Mammary epithelial cell (primary cell): ENCODE measurements at regions not wholly inside any gene's neighbourhood (a gene's known extent, or its start where the extent isn't known, plus 50 kb on each side); places are given as distances from the start of the nearest gene placed in this dataset.

Experiments used
- CTCF ChIP-seq, 2 donors: IDR thresholded peaks in 1 of 2; conservative IDR thresholded peaks in 1 of 2; 2 replicates each; pipeline ENCODE4 v1.5.1; 2011 to 2012; ENCODE audit warnings: inconsistent platforms in 2 of 2, low read length in 2 of 2, mild to moderate bottlenecking in 2 of 2, control low read depth in 1 of 2, low read depth in 1 of 2; ENCODE audit not compliant: insufficient read depth in 1 of 2; ENCODE audit errors: extremely low read depth in 1 of 2
- EZH2 ChIP-seq: IDR thresholded peaks from 2 replicates; pipeline ENCODE4 v1.6.1; 2012; ENCODE audit warnings: low read length, inconsistent platforms, borderline replicate concordance

- TF ChIP-seq CTCF (conservative IDR thresholded peaks at IDR 0.05 in 1 of 2, IDR thresholded peaks at IDR 0.05 in 1 of 2; ENCODE audit: extremely low read depth in 1 of 2, insufficient read depth in 1 of 2, low read depth in 1 of 2, low read length in 2 of 2) = no peak
- no peak for TF ChIP-seq EZH2
Observed at GRCh38 chr1:94736549-94736948, 83.6 kb upstream of the SLC44A3 start.
